T-cell (primary cell): ENCODE measurements at regions not wholly inside any gene's neighbourhood (a gene's known extent, or its start where the extent isn't known, plus 50 kb on each side); places are given as distances from the start of the nearest gene placed in this dataset.

Source experiments
- ATAC-seq, 4 experiments: fragments of 200-7000 bp in 3 of 4; fragments of 150-1000 bp in 1 of 4; cut with Tn5 transposase; replicated peaks in 1 of 4; 1 replicate in 3 of 4; 2 replicates in 1 of 4; pipeline ENCODE4 v1.10.0; 2021; ENCODE audit warnings: moderate library complexity in 3 of 4, mild to moderate bottlenecking in 2 of 4, moderate number of reproducible peaks in 1 of 4
- CTCF ChIA-PET, 2 donors: fragments of 300-600 bp; sonication (Branson Sonifier 250); formaldehyde crosslinking; loops; one replicate each; lab custom pipeline; 2022; ENCODE audit warnings: antibody characterized with exemption in 2 of 2; lab: Charles Lee
- POLR2A ChIA-PET, 2 donors: fragments of 300-600 bp; sonication (Branson Sonifier 250); formaldehyde crosslinking; loops; one replicate each; lab custom pipeline; 2022; ENCODE audit warnings: antibody characterized with exemption in 2 of 2; lab: Charles Lee
- DNase-seq, 35 experiments: peaks; one replicate each; pipeline versions ENCODE4 v3.0.0 to v3.0.0-alpha.2; 2013 to 2023
- H3K27ac ChIP-seq: one replicate; pipeline ENCODE4 v1.5.1; 2013; ENCODE audit warnings: low read length
- H3K27me3 ChIP-seq, 2 experiments: replicated peaks in 1 of 2; 1 replicate in 1 of 2; 2 replicates in 1 of 2; pipeline versions ENCODE4 v1.6.1 to v1.7.0; 2013; ENCODE audit warnings: low read length in 1 of 2, mixed read lengths in 1 of 2; ENCODE audit not compliant: control insufficient read depth in 2 of 2, insufficient read depth in 2 of 2; ENCODE audit errors: extremely low read depth in 1 of 2
- H3K36me3 ChIP-seq, 2 donors: 1 replicate in 1 of 2; 2 replicates in 1 of 2; pipeline versions ENCODE4 v1.6.1 to v1.7.0; 2013; ENCODE audit warnings: low read length in 1 of 2; ENCODE audit not compliant: control insufficient read depth in 2 of 2, insufficient read depth in 1 of 2; ENCODE audit errors: extremely low read depth in 1 of 2
- H3K4me1 ChIP-seq, 2 experiments: 1 replicate in 1 of 2; 2 replicates in 1 of 2; pipeline versions ENCODE4 v1.6.1 to v1.7.0; 2013; ENCODE audit warnings: low read length in 2 of 2, mixed read lengths in 1 of 2; ENCODE audit not compliant: insufficient read depth in 2 of 2, control insufficient read depth in 1 of 2; ENCODE audit errors: extremely low read depth in 1 of 2
- H3K4me3 ChIP-seq, 2 donors: 1 replicate in 1 of 2; 2 replicates in 1 of 2; pipeline versions ENCODE4 v1.5.1 to v1.7.0; 2013; ENCODE audit warnings: mild to moderate bottlenecking in 2 of 2, low read length in 1 of 2, moderate library complexity in 1 of 2; ENCODE audit not compliant: control insufficient read depth in 1 of 2; ENCODE audit errors: extremely low read depth in 1 of 2
- H3K9me3 ChIP-seq: 2 replicates; pipeline ENCODE4 v1.7.0; 2013
- H3K27ac Mint-ChIP-seq, 2 donors: one replicate each; pipeline ENCODE4 v1.8.0; 2020 to 2021; ENCODE audit warnings: mild to moderate bottlenecking in 2 of 2, mixed read lengths in 2 of 2
- H3K27me3 Mint-ChIP-seq, 2 donors: one replicate each; pipeline ENCODE4 v1.8.0; 2021 to 2022; ENCODE audit warnings: mixed read lengths in 2 of 2
- H3K36me3 Mint-ChIP-seq: one replicate; pipeline ENCODE4 v1.8.0; 2021; ENCODE audit warnings: mixed read lengths
- H3K4me1 Mint-ChIP-seq, 3 donors: one replicate each; pipeline ENCODE4 v1.8.0; 2020 to 2022; ENCODE audit warnings: mixed read lengths in 3 of 3, mild to moderate bottlenecking in 1 of 3
- H3K4me3 Mint-ChIP-seq, 3 donors: one replicate each; pipeline ENCODE4 v1.8.0; 2020 to 2022; ENCODE audit warnings: mild to moderate bottlenecking in 3 of 3, mixed read lengths in 3 of 3, moderate library complexity in 3 of 3
- H3K9me3 Mint-ChIP-seq, 3 donors: one replicate each; pipeline ENCODE4 v1.8.0; 2020 to 2022; ENCODE audit warnings: mixed read lengths in 3 of 3
- WGBS: methylation state at CpG from one replicate; pipeline ENCODE4 v1.1.5; 2013; ENCODE audit warnings: missing lambda C conversion rate; ENCODE audit not compliant: insufficient coverage; 5-methylcytosine and 5-hydroxymethylcytosine counted together

GRCh38 chr4:156195914-156196313 is 242.2 kb upstream of the CTSO start:
- POLR2A ChIA-PET = no interaction called here
- no peak for ATAC-seq
- no peaks in the 10 kb centered on the region for H3K27me3 Mint-ChIP-seq

GRCh38 chr4:156194896-156195295 is 241.2 kb upstream of the CTSO start:
- ChIA-PET POLR2A (no interaction called here), CTCF (no interaction called here)
- no peaks in the 10 kb centered on the region for H3K4me1 Mint-ChIP-seq

More at GRCh38 chr4:156195914-156196313, 242.2 kb upstream of the CTSO start:
- Histone ChIP-seq H3K9me3 (no peaks in the 10 kb centered on the region), H3K36me3 (no peaks in the 10 kb centered on the region), H3K27me3 (no peaks in the 10 kb centered on the region), H3K4me3 (no peak overlapping the region), H3K4me1 (no peaks in the 10 kb centered on the region), H3K27ac (no peak overlapping the region)
- DNase-seq = no peak
- Mint-ChIP-seq H3K4me3 (no peak overlapping the region), H3K36me3 (no peaks in the 10 kb centered on the region), H3K27ac (no peak overlapping the region), H3K4me1 (no peaks in the 10 kb centered on the region), H3K9me3 (peaks cover 0 to 3% (median 0%) of the 10 kb centered on the region in 3 donors)
- CTCF ChIA-PET = no interaction called here

GRCh38 chr4:156193800-156194199 is 240.1 kb upstream of the CTSO start:
- H3K4me3 Mint-ChIP-seq = no peak overlapping the region
- H3K4me3 ChIP-seq = no peak overlapping the region
- H3K36me3 ChIP-seq = no peaks in the 10 kb centered on the region
- H3K36me3 Mint-ChIP-seq = no peaks in the 10 kb centered on the region
- no peaks in the 10 kb centered on the region for H3K4me1 Mint-ChIP-seq
- no peaks in the 10 kb centered on the region for H3K27me3 ChIP-seq
- no CpG with 5 or more reads among the region's 3 CpGs for WGBS
- peaks cover 0 to 3% (median 0%) of the 10 kb centered on the region in 3 donors for H3K9me3 Mint-ChIP-seq
- no peaks in the 10 kb centered on the region for H3K27me3 Mint-ChIP-seq
- DNase-seq (no peak), ATAC-seq (no peak)
- no peaks in the 10 kb centered on the region for H3K4me1 ChIP-seq
- POLR2A ChIA-PET = interaction anchor here in 1 of 2 donors (0.6 kb wide), 1 partner anchor 59 kb away, joined by 4 read pairs; no protein-coding TSS in a partner anchor
- no peaks in the 10 kb centered on the region for H3K9me3 ChIP-seq
- H3K27ac ChIP-seq = no peak overlapping the region
- H3K27ac Mint-ChIP-seq = no peak overlapping the region
- CTCF ChIA-PET = no interaction called here

More at GRCh38 chr4:156194896-156195295, 241.2 kb upstream of the CTSO start:
- H3K27ac ChIP-seq = no peak overlapping the region
- Mint-ChIP-seq H3K4me3 (no peak overlapping the region), H3K36me3 (no peaks in the 10 kb centered on the region), H3K27me3 (no peaks in the 10 kb centered on the region), H3K9me3 (peaks cover 0 to 3% (median 0%) of the 10 kb centered on the region in 3 donors), H3K27ac (no peak overlapping the region)
- no peak overlapping the region for H3K4me3 ChIP-seq
- ATAC-seq = no peak
- H3K36me3 ChIP-seq = no peaks in the 10 kb centered on the region
- WGBS = 93% methylated on average over 5 of the region's 7 CpGs
- DNase-seq = no peak
- H3K27me3 ChIP-seq = no peaks in the 10 kb centered on the region
- H3K9me3 ChIP-seq = no peaks in the 10 kb centered on the region
- no peaks in the 10 kb centered on the region for H3K4me1 ChIP-seq

- Mint-ChIP-seq H3K9me3 (peaks cover 0 to 3% (median 0%) of the 10 kb centered on the region in 3 donors), H3K4me3 (no peak overlapping the region), H3K36me3 (no peaks in the 10 kb centered on the region), H3K4me1 (no peaks in the 10 kb centered on the region), H3K27me3 (no peaks in the 10 kb centered on the region), H3K27ac (no peak overlapping the region)
- CTCF ChIA-PET = no interaction called here
- Histone ChIP-seq H3K36me3 (no peaks in the 10 kb centered on the region), H3K9me3 (no peaks in the 10 kb centered on the region), H3K4me1 (no peaks in the 10 kb centered on the region), H3K27me3 (no peaks in the 10 kb centered on the region), H3K4me3 (no peak overlapping the region), H3K27ac (no peak overlapping the region)
- ATAC-seq (no peak), DNase-seq (no peak)
- POLR2A ChIA-PET = interaction anchor here in 1 of 2 donors (0.6 kb wide), 1 partner anchor 58 kb away, joined by 4 read pairs; no protein-coding TSS in a partner anchor
- WGBS = 67% methylated on average over 1 of the region's 2 CpGs
These were observed 239.4 kb upstream of the CTSO start for GRCh38 chr4:156193106-156193505.

- H3K4me3 ChIP-seq = no peak overlapping the region
- no peaks in the 10 kb centered on the region for H3K27me3 ChIP-seq
- no peaks in the 10 kb centered on the region for H3K9me3 ChIP-seq
- Mint-ChIP-seq H3K27ac (no peak overlapping the region), H3K36me3 (no peaks in the 10 kb centered on the region), H3K4me1 (no peaks in the 10 kb centered on the region), H3K27me3 (no peaks in the 10 kb centered on the region), H3K4me3 (no peak overlapping the region), H3K9me3 (peaks cover 0 to 3% (median 0%) of the 10 kb centered on the region in 3 donors)
- no peak for ATAC-seq
- CTCF ChIA-PET = no interaction called here
- H3K4me1 ChIP-seq = no peaks in the 10 kb centered on the region
- H3K27ac ChIP-seq = no peak overlapping the region
- POLR2A ChIA-PET = no interaction called here
- no peak for DNase-seq
- H3K36me3 ChIP-seq = no peaks in the 10 kb centered on the region
These were observed 238.4 kb upstream of the CTSO start for GRCh38 chr4:156192033-156192432.

- H3K27me3 Mint-ChIP-seq = no peaks in the 10 kb centered on the region
- no peak for ATAC-seq
These were observed 237.5 kb upstream of the CTSO start for GRCh38 chr4:156191044-156191781.

More at GRCh38 chr4:156191044-156191781, 237.5 kb upstream of the CTSO start:
- CTCF ChIA-PET = no interaction called here
- Mint-ChIP-seq H3K9me3 (peaks cover 0 to 3% (median 0%) of the 10 kb centered on the region in 3 donors), H3K4me3 (no peak overlapping the region), H3K4me1 (no peaks in the 10 kb centered on the region), H3K36me3 (no peaks in the 10 kb centered on the region), H3K27ac (no peak overlapping the region)
- Histone ChIP-seq H3K27ac (no peak overlapping the region), H3K4me1 (no peaks in the 10 kb centered on the region), H3K4me3 (no peak overlapping the region), H3K9me3 (no peaks in the 10 kb centered on the region), H3K27me3 (no peaks in the 10 kb centered on the region), H3K36me3 (no peaks in the 10 kb centered on the region)
- DNase-seq = no peak
- POLR2A ChIA-PET = no interaction called here
- no CpG with 5 or more reads among the region's 2 CpGs for WGBS
